K562 (cell line): ENCODE measurements at regions not wholly inside any gene's neighbourhood (a gene's known extent, or its start where the extent isn't known, plus 50 kb on each side); places are given as distances from the start of the nearest gene placed in this dataset.

Source experiments
- ATAC-seq: fragments of 200-7000 bp; cut with Tn5 transposase; 3 replicates; pipeline ENCODE4 v1.9.1; 2020; ENCODE audit warnings: moderate library complexity
- BruUV-seq: library from RNA; stranded (reverse); fragments of 400-500 nt; replicated peaks from 2 replicates; lab custom pipeline; 2021; lab: Mats Ljungman, UMichigan
- CTCF ChIA-PET: fragments of 300-600 bp; formaldehyde crosslinking; extraction: SDS; loops from one replicate; lab custom pipeline; 2021; ENCODE audit warnings: low intra/inter-chr PET ratio; lab: Yijun Ruan, JAX
- POLR2A ChIA-PET: fragments of 300-600, 350-650 bp; sonication (Branson Sonifier 250); formaldehyde crosslinking; extraction: SDS; loops from one replicate; lab custom pipeline; 2021; ENCODE audit warnings: antibody characterized with exemption, inconsistent platforms; lab: Yijun Ruan, JAX
- DNase-seq, 4 experiments: peaks; one replicate each; pipeline versions ENCODE4 v3.0.0 to v3.0.0-alpha.2; 2011 to 2018; ENCODE audit warnings: low spot score in 3 of 4, mixed read lengths in 3 of 4; ENCODE audit errors: extremely low read depth in 1 of 4
- FAIRE-seq: peaks from 2 replicates; lab custom pipeline; 2011; peaks lifted over from hg19 to GRCh38; lab: Jason Lieb, UNC
- H2AFZ ChIP-seq: 2 replicates; pipeline ENCODE4 v1.6.0; 2011; ENCODE audit warnings: low read depth, low read length, control low read depth, inconsistent platforms
- H3K27ac ChIP-seq: fragments of 200-600 bp; 3 replicates; pipeline ENCODE4 v1.8.0; 2011; ENCODE audit warnings: low read depth, mild to moderate bottlenecking, control low read depth, inconsistent platforms, low read length, moderate library complexity, mixed read lengths; ENCODE audit errors: extremely low read depth
- H3K27me3 ChIP-seq, 2 experiments: fragments of 300-600 bp in 1 of 2; 2 replicates in 1 of 2; 3 replicates in 1 of 2; pipeline versions ENCODE4 v1.6.0 to v1.8.0; 2011; ENCODE audit warnings: inconsistent platforms in 2 of 2, low read length in 2 of 2, mild to moderate bottlenecking in 1 of 2, mixed read lengths in 1 of 2, moderate library complexity in 1 of 2; ENCODE audit not compliant: control insufficient read depth in 2 of 2, insufficient read depth in 2 of 2
- H3K36me3 ChIP-seq: fragments of 300-600 bp; 3 replicates; pipeline ENCODE4 v1.8.0; 2011; ENCODE audit warnings: mild to moderate bottlenecking, low read length, inconsistent platforms; ENCODE audit not compliant: control insufficient read depth, insufficient read depth
- H3K4me1 ChIP-seq, 2 experiments: fragments of 200-600 bp in 1 of 2; replicated peaks in 1 of 2; 2 replicates in 1 of 2; 3 replicates in 1 of 2; pipeline versions ENCODE4 v1.5.1 to v1.8.0; 2011; ENCODE audit warnings: inconsistent platforms in 2 of 2, low read length in 2 of 2, mild to moderate bottlenecking in 1 of 2, mixed read lengths in 1 of 2, moderate library complexity in 1 of 2; ENCODE audit not compliant: control insufficient read depth in 2 of 2, insufficient read depth in 2 of 2
- H3K4me2 ChIP-seq: 2 replicates; pipeline ENCODE4 v1.6.1; 2011; ENCODE audit warnings: low read length, control low read depth, inconsistent platforms, mixed read lengths; ENCODE audit not compliant: insufficient read depth
- H3K4me3 ChIP-seq: fragments of 200-600 bp; sonication (generic), shearing (Covaris generic); 2 replicates; pipeline ENCODE4 v1.5.1; 2016; ENCODE audit warnings: control low read depth, inconsistent platforms
- H3K79me2 ChIP-seq: fragments of 200-600 bp; 3 replicates; pipeline ENCODE4 v1.8.0; 2011; ENCODE audit warnings: low read length, inconsistent platforms; ENCODE audit not compliant: control insufficient read depth, insufficient read depth
- H3K9ac ChIP-seq, 2 experiments: 2 replicates each; pipeline versions ENCODE4 v1.6.0 to v1.6.1; 2011; ENCODE audit warnings: low read depth in 2 of 2, low read length in 2 of 2, control low read depth in 1 of 2, inconsistent platforms in 1 of 2, mild to moderate bottlenecking in 1 of 2, mixed read lengths in 1 of 2; ENCODE audit not compliant: insufficient read depth in 1 of 2
- H3K9me1 ChIP-seq: one replicate; pipeline ENCODE4 v1.6.0; 2011; ENCODE audit warnings: inconsistent platforms, mild to moderate bottlenecking, low read length, moderate library complexity; ENCODE audit not compliant: control insufficient read depth, insufficient read depth
- H3K9me3 ChIP-seq: replicated peaks from 2 replicates; pipeline ENCODE4 v1.5.1; 2011; ENCODE audit warnings: low read depth, low read length, inconsistent platforms; ENCODE audit not compliant: control insufficient read depth, insufficient read depth
- H4K20me1 ChIP-seq: replicated peaks from 2 replicates; pipeline ENCODE4 v1.6.1; 2011; ENCODE audit warnings: low read length, inconsistent platforms, mixed read lengths; ENCODE audit not compliant: control insufficient read depth, insufficient read depth
- SIX5 ChIP-seq, 2 experiments: IDR thresholded peaks; 2 replicates each; pipeline ENCODE4 v1.6.1; 2011; ENCODE audit warnings: low read length in 2 of 2, borderline replicate concordance in 1 of 2, low read depth in 1 of 2, mild to moderate bottlenecking in 1 of 2, moderate library complexity in 1 of 2; ENCODE audit not compliant: insufficient read depth in 1 of 2
- ZBTB11 ChIP-seq, 3 experiments: fragments of 200-800 bp in 1 of 3; fragments of 250-450 bp in 1 of 3; fragments of 450-650 bp in 1 of 3; sonication (Bioruptor Pico) in 1 of 3; sonication (Bioruptor generic) in 1 of 3; formaldehyde crosslinking in 1 of 3; IDR thresholded peaks; 2 replicates each; pipeline versions ENCODE4 v1.6.1 to v1.8.0; 2016 to 2022; ENCODE audit warnings: mild to moderate bottlenecking in 2 of 3, missing genetic modification characterization in 2 of 3, missing compliant biosample characterization in 1 of 3, moderate library complexity in 1 of 3
- WGBS: fragments of 100-300 bp; shearing (Covaris generic); methylation state at CpG from one replicate; pipeline ENCODE4 v1.1.6; 2016; ENCODE audit warnings: low coverage, mixed read lengths; ENCODE audit not compliant: insufficient coverage; ENCODE audit errors: missing lambda C conversion rate; 5-methylcytosine and 5-hydroxymethylcytosine counted together
- in situ Hi-C: fragments of 300-500 bp; cut with MboI; formaldehyde crosslinking; loops from 4 replicates; pipeline ENCODE4 v1.15.0; 2018; ENCODE audit warnings: inconsistent platforms, mixed read lengths
- intact Hi-C: fragments of 100-400 bp; cut with micrococcal nuclease; formaldehyde crosslinking; loops from 2 replicates; pipeline ENCODE4 v1.14.2; 2022

GRCh38 chr20:54361475-54361874 lies 113.9 kb upstream of the DOK5 start:
- Histone ChIP-seq H2AFZ (no peak overlapping the region), H3K4me1 (no peaks in the 10 kb centered on the region), H3K27me3 (no peaks in the 10 kb centered on the region), H4K20me1 (no peaks in the 10 kb centered on the region), H3K27ac (no peak overlapping the region), H3K9ac (no peak overlapping the region), H3K79me2 (no peaks in the 10 kb centered on the region), H3K36me3 (no peaks in the 10 kb centered on the region), H3K4me2 (no peak overlapping the region), H3K4me3 (no peak overlapping the region), H3K9me1 (no peaks in the 10 kb centered on the region), H3K9me3 (no peaks in the 10 kb centered on the region)
- ATAC-seq (no peak), FAIRE-seq (no peak), DNase-seq (no peak)
- no TSS peak for BruUV-seq
- WGBS = 7% methylated on average over 2 of the region's 2 CpGs
- CTCF ChIA-PET = no interaction called here
- POLR2A ChIA-PET = no interaction called here
- TF ChIP-seq ZBTB11 (CRISPR knock-in tag; IDR thresholded peaks at IDR 0.05) (peak in 1 of 3 experiments; percentile 84; a peak in 2 of 6 replicates), SIX5 (IDR thresholded peaks at IDR 0.05; ENCODE audit: borderline replicate concordance in 1 of 2, insufficient read depth in 1 of 2, low read depth in 1 of 2, low read length in 2 of 2) (no peak)
- intact Hi-C loops = no loop called here
- in situ Hi-C loops = no loop called here
